Activated CD8-positive, alpha-beta T cell treated with anti-CD3 and anti-CD28 coated beads for 36 hours (primary cell): ENCODE measurements at regions not wholly inside any gene's neighbourhood (a gene's known extent, or its start where the extent isn't known, plus 50 kb on each side); places are given as distances from the start of the nearest gene placed in this dataset.

Experiments used
- ATAC-seq: fragments of 200-7000 bp; cut with Tn5 transposase; one replicate; pipeline ENCODE4 v1.10.0; 2021; ENCODE audit warnings: mild to moderate bottlenecking, moderate library complexity
- CTCF ChIA-PET: fragments of 350-600 bp; sonication (Branson Sonifier 250); formaldehyde crosslinking; loops from one replicate; lab custom pipeline; 2021; ENCODE audit warnings: antibody characterized with exemption; lab: Charles Lee
- POLR2A ChIA-PET: fragments of 350-600 bp; sonication (Branson Sonifier 250); formaldehyde crosslinking; loops from one replicate; lab custom pipeline; 2021; ENCODE audit warnings: antibody characterized with exemption; lab: Charles Lee
- DNase-seq: peaks from one replicate; pipeline ENCODE4 v3.0.0-alpha.2; 2020
- H3K27ac Mint-ChIP-seq: one replicate; pipeline ENCODE4 v1.8.0; 2021; ENCODE audit warnings: mild to moderate bottlenecking, mixed read lengths
- H3K27me3 Mint-ChIP-seq: one replicate; pipeline ENCODE4 v1.8.0; 2021; ENCODE audit warnings: mixed read lengths
- H3K36me3 Mint-ChIP-seq: one replicate; pipeline ENCODE4 v1.8.0; 2021; ENCODE audit warnings: low read depth, mixed read lengths
- H3K4me1 Mint-ChIP-seq: one replicate; pipeline ENCODE4 v1.8.0; 2021; ENCODE audit warnings: low read depth, mixed read lengths
- H3K4me3 Mint-ChIP-seq: one replicate; pipeline ENCODE4 v1.8.0; 2021; ENCODE audit warnings: mild to moderate bottlenecking, moderate library complexity, mixed read lengths
- H3K9me3 Mint-ChIP-seq: one replicate; pipeline ENCODE4 v1.8.0; 2021; ENCODE audit warnings: mixed read lengths
- CTCF ChIP-seq: fragments of 200-600 bp; IDR thresholded peaks from one replicate; pipeline ENCODE4 v1.8.0; 2022; ENCODE audit warnings: antibody characterized with exemption, mild to moderate bottlenecking
- intact Hi-C: fragments of 100-400 bp; cut with micrococcal nuclease; formaldehyde crosslinking; loops from one replicate; pipeline ENCODE4 v1.10.0; 2022

DNA sequence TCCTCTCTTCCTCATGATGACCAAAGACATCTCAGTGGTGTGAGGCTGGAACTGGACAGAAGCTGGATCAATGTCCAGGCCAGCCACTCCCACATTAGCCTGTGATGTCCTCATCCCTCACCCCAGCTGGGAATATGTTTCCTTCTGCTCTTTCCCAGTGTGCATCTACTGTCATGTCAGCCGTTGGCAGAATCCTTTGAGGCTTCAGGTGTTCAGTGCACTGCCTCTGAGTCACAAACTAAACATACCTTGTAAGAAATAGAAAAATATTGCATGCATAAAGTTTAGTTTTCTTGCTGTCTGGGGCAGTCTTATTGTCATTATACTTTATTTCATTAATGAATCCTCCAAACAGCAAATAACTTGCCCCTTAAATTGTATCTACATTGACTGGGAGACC, 161.6 kb upstream of the RASGRP1 start:
- TF ChIP-seq CTCF: no peak
- DNase-seq: no peak
- intact Hi-C loops: no loop called here
- no peaks in the 10 kb centered on the region for H3K36me3 Mint-ChIP-seq
- POLR2A ChIA-PET: interaction anchor here (0.6 kb wide), 1 partner anchor 22 kb away, joined by 3 read pairs; no protein-coding TSS in a partner anchor
- no peak for ATAC-seq
- no peaks in the 10 kb centered on the region for H3K27me3 Mint-ChIP-seq
- H3K4me1 Mint-ChIP-seq: no peaks in the 10 kb centered on the region
- H3K4me3 Mint-ChIP-seq: no peak overlapping the region
- CTCF ChIA-PET: no interaction called here
- H3K27ac Mint-ChIP-seq: no peak overlapping the region
- H3K9me3 Mint-ChIP-seq: no peaks in the 10 kb centered on the region

DNA sequence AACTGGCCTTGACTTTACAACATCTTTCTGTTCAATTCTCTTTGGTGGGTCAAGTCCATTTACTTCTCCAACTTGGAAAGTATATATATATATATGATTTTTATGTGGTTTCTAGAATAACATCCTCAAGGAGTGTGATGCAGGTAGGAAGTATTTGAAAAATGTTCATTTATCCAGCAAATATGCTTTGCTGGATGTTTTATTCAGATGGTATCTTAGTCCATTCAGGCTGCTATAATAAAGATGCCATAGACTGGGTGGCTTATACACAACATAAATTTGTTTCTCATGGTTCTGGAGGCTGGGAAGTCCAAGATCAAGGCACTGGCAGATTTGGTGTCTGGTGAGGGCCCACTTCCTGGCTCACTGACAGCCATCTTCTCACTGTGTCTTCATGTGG, 168.7 kb upstream of the RASGRP1 start:
- CTCF ChIA-PET: no interaction called here
- no peaks in the 10 kb centered on the region for H3K36me3 Mint-ChIP-seq
- no peaks in the 10 kb centered on the region for H3K4me1 Mint-ChIP-seq
- peaks cover 2% of the 10 kb centered on the region for H3K27me3 Mint-ChIP-seq
- POLR2A ChIA-PET: no interaction called here
- no peaks in the 10 kb centered on the region for H3K9me3 Mint-ChIP-seq
- DNase-seq (no peak), ATAC-seq (no peak)
- no peak for TF ChIP-seq CTCF
- intact Hi-C loops: no loop called here
- H3K27ac Mint-ChIP-seq: no peak overlapping the region
- H3K4me3 Mint-ChIP-seq: no peak overlapping the region

- no peak for DNase-seq
- H3K9me3 Mint-ChIP-seq: no peaks in the 10 kb centered on the region
- ATAC-seq: no peak
- intact Hi-C loops: no loop called here
- no peaks in the 10 kb centered on the region for H3K36me3 Mint-ChIP-seq
- peaks cover 5% of the 10 kb centered on the region for H3K27me3 Mint-ChIP-seq
- TF ChIP-seq CTCF: no peak
- CTCF ChIA-PET: no interaction called here
- no peaks in the 10 kb centered on the region for H3K4me1 Mint-ChIP-seq
- POLR2A ChIA-PET: no interaction called here
- no peak overlapping the region for H3K4me3 Mint-ChIP-seq
- no peak overlapping the region for H3K27ac Mint-ChIP-seq
Observed at GRCh38 chr15:38740206-38740605, 175.6 kb upstream of the RASGRP1 start.

GRCh38 chr15:38743147-38743546, 178.5 kb upstream of the RASGRP1 start:
- ChIA-PET CTCF (interaction anchor here (1.3 to 1.9 kb wide), 3 partner anchors 35 to 100 kb away, joined by 3 to 4 read pairs (median 3); no protein-coding TSS in a partner anchor), POLR2A (no interaction called here)
- TF ChIP-seq CTCF: no peak
- Mint-ChIP-seq H3K27ac (no peak overlapping the region), H3K4me3 (no peak overlapping the region), H3K4me1 (no peaks in the 10 kb centered on the region), H3K36me3 (no peaks in the 10 kb centered on the region), H3K27me3 (peaks cover 6% of the 10 kb centered on the region), H3K9me3 (no peaks in the 10 kb centered on the region)
- no peak for DNase-seq
- intact Hi-C loops: no loop called here
- no peak for ATAC-seq

- Mint-ChIP-seq H3K27me3 (peaks cover 3% of the 10 kb centered on the region), H3K9me3 (no peaks in the 10 kb centered on the region), H3K27ac (no peak overlapping the region), H3K36me3 (no peaks in the 10 kb centered on the region), H3K4me3 (no peak overlapping the region), H3K4me1 (no peaks in the 10 kb centered on the region)
- ATAC-seq (no peak), DNase-seq (no peak)
- ChIA-PET POLR2A (interaction anchor here (0.7 kb wide), 1 partner anchor 13 kb away, joined by 3 read pairs; no protein-coding TSS in a partner anchor), CTCF (interaction anchor here (1.3 kb wide), 1 partner anchor 37 kb away, joined by 5 read pairs; no protein-coding TSS in a partner anchor)
- TF ChIP-seq CTCF: no peak
- intact Hi-C loops: no loop called here
Observed at GRCh38 chr15:38745126-38745525, 180.5 kb upstream of the RASGRP1 start.
